Neural cell (in vitro differentiated cells): ENCODE measurements at regions not wholly inside any gene's neighbourhood (a gene's known extent, or its start where the extent isn't known, plus 50 kb on each side); places are given as distances from the start of the nearest gene placed in this dataset.

Source experiments
- CTCF ChIP-seq: fragments of 450-650 bp; IDR thresholded peaks from 2 replicates; pipeline ENCODE4 v1.5.1; 2014; ENCODE audit warnings: antibody characterized with exemption, mild to moderate bottlenecking, moderate library complexity; ENCODE audit not compliant: poor library complexity, severe bottlenecking
- EP300 ChIP-seq: fragments of 450-650 bp; conservative IDR thresholded peaks from 2 replicates; pipeline ENCODE4 v1.6.1; 2014; ENCODE audit warnings: antibody characterized with exemption, mild to moderate bottlenecking, moderate library complexity; ENCODE audit not compliant: poor library complexity, severe bottlenecking
- EZH2 ChIP-seq: fragments of 200-600, 300-800 bp; shearing (Covaris generic), sonication (generic); IDR thresholded peaks from 2 replicates; pipeline ENCODE4 v1.6.1; 2014; ENCODE audit warnings: antibody characterized with exemption, low read length, borderline replicate concordance, mild to moderate bottlenecking; ENCODE audit not compliant: insufficient read depth, poor library complexity, severe bottlenecking
- MXI1 ChIP-seq: fragments of 450-650 bp; conservative IDR thresholded peaks from 2 replicates; pipeline ENCODE4 v1.6.1; 2014; ENCODE audit warnings: antibody characterized with exemption, mild to moderate bottlenecking; ENCODE audit not compliant: poor library complexity, severe bottlenecking
- POLR2AphosphoS5 ChIP-seq: IDR thresholded peaks from 2 replicates; pipeline ENCODE4 v1.6.1; 2012
- RAD21 ChIP-seq: fragments of 450-650 bp; conservative IDR thresholded peaks from 2 replicates; pipeline ENCODE4 v1.6.1; 2014; ENCODE audit warnings: antibody characterized with exemption, mild to moderate bottlenecking, moderate library complexity
- TAF1 ChIP-seq: IDR thresholded peaks from 2 replicates; pipeline ENCODE4 v1.6.1; 2012; ENCODE audit warnings: low read depth

- TF ChIP-seq EZH2 (no peak), CTCF (no peak), POLR2AphosphoS5 (no peak), RAD21 (no peak), MXI1 (no peak), TAF1 (no peak), EP300 (no peak)
Observed at GRCh38 chr13:88800505-88800904, 1129.3 kb downstream of the SLITRK5 start.
